ENCODE measurements at regions not wholly inside any gene's neighbourhood (a gene's known extent, or its start where the extent isn't known, plus 50 kb on each side); places are given as distances from the start of the nearest gene placed in this dataset.
"Not testable (repeated sequence)": the region's sequence is repeated elsewhere in the genome, so short reads cannot be mapped to it uniquely, and the experiment has no call there.

GRCh38 chr5:87195616-87196015 is 72.1 kb upstream of the RASA1 start:
- intact Hi-C loops (cut with micrococcal nuclease) = no loop called here
- Mint-ChIP-seq H3K4me3 (no peak overlapping the region), H3K27ac (peak overlapping the region; percentile 64)

GRCh38 chr5:87198010-87198409 is 69.7 kb upstream of the RASA1 start:
- H3K27me3 Mint-ChIP-seq = no peaks in the 10 kb centered on the region
- H3K36me3 Mint-ChIP-seq (ENCODE audit: low read depth) = no peaks in the 10 kb centered on the region
- intact Hi-C loops (cut with micrococcal nuclease) = no loop called here
- no peaks in the 10 kb centered on the region for H3K9me3 Mint-ChIP-seq
- H3K4me1 Mint-ChIP-seq (ENCODE audit: low read depth) = peaks cover 15% of the 10 kb centered on the region
- no peak overlapping the region for H3K27ac Mint-ChIP-seq
- no peak overlapping the region for H3K4me3 Mint-ChIP-seq

More at GRCh38 chr5:87195616-87196015, 72.1 kb upstream of the RASA1 start:
- no peaks in the 10 kb centered on the region for H3K27me3 Mint-ChIP-seq
- no peaks in the 10 kb centered on the region for H3K36me3 Mint-ChIP-seq (ENCODE audit: low read depth)
- H3K9me3 Mint-ChIP-seq = no peaks in the 10 kb centered on the region
- H3K4me1 Mint-ChIP-seq (ENCODE audit: low read depth) = peaks cover 15% of the 10 kb centered on the region

- intact Hi-C loops (cut with micrococcal nuclease); H3K36me3 Mint-ChIP-seq (ENCODE audit: low read depth); H3K27me3 Mint-ChIP-seq; H3K27ac Mint-ChIP-seq; H3K4me3 Mint-ChIP-seq: not testable (repeated sequence)
- H3K9me3 Mint-ChIP-seq = peaks cover 12% of the 10 kb centered on the region
- peaks cover 15% of the 10 kb centered on the region for H3K4me1 Mint-ChIP-seq (ENCODE audit: low read depth)
Observed at GRCh38 chr5:87199246-87199645, 68.4 kb upstream of the RASA1 start.

- Mint-ChIP-seq H3K9me3 (peaks cover 12% of the 10 kb centered on the region), H3K4me1 (ENCODE audit: low read depth) (peaks cover 13% of the 10 kb centered on the region)
- H3K27me3 Mint-ChIP-seq; H3K36me3 Mint-ChIP-seq (ENCODE audit: low read depth); H3K4me3 Mint-ChIP-seq; H3K27ac Mint-ChIP-seq; intact Hi-C loops (cut with micrococcal nuclease): not testable (repeated sequence)
Observed at GRCh38 chr5:87199704-87200103, 68.0 kb upstream of the RASA1 start.

- Mint-ChIP-seq H3K9me3 (peaks cover 12% of the 10 kb centered on the region), H3K27me3 (no peaks in the 10 kb centered on the region), H3K4me3 (no peak overlapping the region), H3K27ac (no peak overlapping the region), H3K4me1 (ENCODE audit: low read depth) (no peaks in the 10 kb centered on the region), H3K36me3 (ENCODE audit: low read depth) (no peaks in the 10 kb centered on the region)
- intact Hi-C loops (cut with micrococcal nuclease) = no loop called here
Observed at GRCh38 chr5:87210076-87210475, 57.6 kb upstream of the RASA1 start.

GRCh38 chr5:87210743-87211142 is 56.9 kb upstream of the RASA1 start:
- Mint-ChIP-seq H3K4me3 (no peak overlapping the region), H3K27me3 (peaks cover 1% of the 10 kb centered on the region), H3K4me1 (ENCODE audit: low read depth) (no peaks in the 10 kb centered on the region), H3K9me3 (peaks cover 12% of the 10 kb centered on the region), H3K36me3 (ENCODE audit: low read depth) (no peaks in the 10 kb centered on the region), H3K27ac (no peak overlapping the region)
- intact Hi-C loops (cut with micrococcal nuclease) = no loop called here

- Mint-ChIP-seq H3K27me3 (peaks cover 1% of the 10 kb centered on the region), H3K9me3 (peaks cover 12% of the 10 kb centered on the region), H3K36me3 (ENCODE audit: low read depth) (no peaks in the 10 kb centered on the region), H3K27ac (no peak overlapping the region), H3K4me3 (no peak overlapping the region), H3K4me1 (ENCODE audit: low read depth) (no peaks in the 10 kb centered on the region)
- intact Hi-C loops (cut with micrococcal nuclease) = no loop called here
Observed at GRCh38 chr5:87211676-87212075, 56.0 kb upstream of the RASA1 start.

- H3K4me1 Mint-ChIP-seq (ENCODE audit: low read depth); H3K36me3 Mint-ChIP-seq (ENCODE audit: low read depth); H3K27me3 Mint-ChIP-seq; intact Hi-C loops (cut with micrococcal nuclease); H3K4me3 Mint-ChIP-seq; H3K27ac Mint-ChIP-seq: not testable (repeated sequence)
- H3K9me3 Mint-ChIP-seq = peaks cover 12% of the 10 kb centered on the region
Observed at GRCh38 chr5:87212183-87212582, 55.5 kb upstream of the RASA1 start.

GRCh38 chr5:87217480-87217879 is 50.2 kb upstream of the RASA1 start:
- H3K36me3 Mint-ChIP-seq (ENCODE audit: low read depth); H3K9me3 Mint-ChIP-seq; H3K4me3 Mint-ChIP-seq; H3K27me3 Mint-ChIP-seq; intact Hi-C loops (cut with micrococcal nuclease); H3K4me1 Mint-ChIP-seq (ENCODE audit: low read depth); H3K27ac Mint-ChIP-seq: not testable (repeated sequence)

Data from dendritic cell treated with granulocyte-macrophage colony-stimulating factor and Interleukin-4, amounts not matched to agents 40 ng/mL and 50 ng/mL, for 4 days (primary cell).